ENCODE measurements at regions not wholly inside any gene's neighbourhood (a gene's known extent, or its start where the extent isn't known, plus 50 kb on each side); places are given as distances from the start of the nearest gene placed in this dataset.

- no CpG with 5 or more reads among the region's 2 CpGs for WGBS (ENCODE audit: extremely low coverage, insufficient coverage, low lambda C conversion rate)
- peaks cover 2% of the 10 kb centered on the region for H3K4me1 ChIP-seq (ENCODE audit: control insufficient read depth, low read depth, low read length)
These were observed 374.1 kb downstream of the DEPDC1B start for GRCh38 chr5:60325870-60326269.

DNA sequence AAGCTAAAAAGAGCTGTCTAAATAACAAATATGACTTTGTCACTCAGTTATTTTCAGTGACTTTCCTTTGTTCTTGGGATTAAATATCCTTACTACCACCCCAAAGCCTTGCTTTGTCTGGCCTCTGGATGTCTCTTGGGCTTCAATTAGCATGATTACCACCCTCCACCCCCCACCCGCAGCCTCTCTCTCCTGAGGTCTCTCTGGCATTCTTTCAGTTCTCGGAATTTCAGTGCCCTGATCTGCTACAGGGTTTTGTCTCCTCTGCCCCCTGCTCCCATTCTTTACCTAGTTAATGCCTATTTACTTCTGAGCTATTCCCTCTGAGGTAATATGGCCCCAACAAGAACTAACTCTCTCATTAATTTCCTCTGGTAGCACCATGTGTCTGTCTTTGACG, 376.4 kb downstream of the DEPDC1B start:
- Histone ChIP-seq H3K4me1 (ENCODE audit: control insufficient read depth, low read depth, low read length) (peaks cover 2% of the 10 kb centered on the region), H2AK5ac (ENCODE audit: low read length) (no peak overlapping the region), H3K18ac (ENCODE audit: low read length) (no peak overlapping the region), H3K23ac (ENCODE audit: low read length) (no peak overlapping the region), H3K79me1 (ENCODE audit: low read length) (no peaks in the 10 kb centered on the region), H4K8ac (ENCODE audit: low read depth, low read length) (no peak overlapping the region), H3K4ac (ENCODE audit: low read depth, low read length) (no peak overlapping the region), H2BK120ac (ENCODE audit: low read depth, low read length) (no peak overlapping the region), H3K27ac (ENCODE audit: low read depth, low read length) (no peak overlapping the region), H3K9ac (ENCODE audit: low read length) (no peak overlapping the region), H2BK15ac (replicated peaks; ENCODE audit: low read depth) (no peak overlapping the region), H3K56ac (ENCODE audit: low read length) (no peak overlapping the region), H3K36me3 (ENCODE audit: control insufficient read depth, insufficient read depth, low read length) (no peaks in the 10 kb centered on the region), H3K4me2 (ENCODE audit: low read length) (no peak overlapping the region), H3K4me3 (ENCODE audit: low read length) (no peak overlapping the region), H3K27me3 (ENCODE audit: insufficient read depth, low read length, poor library complexity) (no peaks in the 10 kb centered on the region), H3K79me2 (ENCODE audit: control insufficient read depth, insufficient read depth, low read length) (no peaks in the 10 kb centered on the region), H2BK5ac (ENCODE audit: low read length) (no peak overlapping the region), H4K5ac (ENCODE audit: low read length) (no peak overlapping the region)
- no CpG with 5 or more reads among the region's 3 CpGs for WGBS (ENCODE audit: extremely low coverage, insufficient coverage, low lambda C conversion rate)
- peak; percentile 84 for DNase-seq

More at GRCh38 chr5:60325870-60326269, 374.1 kb downstream of the DEPDC1B start:
- no peak overlapping the region for H2AK5ac ChIP-seq (ENCODE audit: low read length)
- no peak overlapping the region for H3K18ac ChIP-seq (ENCODE audit: low read length)
- H2BK15ac ChIP-seq (replicated peaks; ENCODE audit: low read depth): no peak overlapping the region
- H3K79me2 ChIP-seq (ENCODE audit: control insufficient read depth, insufficient read depth, low read length): no peaks in the 10 kb centered on the region
- no peak for DNase-seq
- no peak overlapping the region for H3K23ac ChIP-seq (ENCODE audit: low read length)
- no peak overlapping the region for H3K4me3 ChIP-seq (ENCODE audit: low read length)
- no peaks in the 10 kb centered on the region for H3K79me1 ChIP-seq (ENCODE audit: low read length)
- H3K4me2 ChIP-seq (ENCODE audit: low read length): no peak overlapping the region
- no peak overlapping the region for H3K56ac ChIP-seq (ENCODE audit: low read length)
- H2BK120ac ChIP-seq (ENCODE audit: low read depth, low read length): no peak overlapping the region
- no peak overlapping the region for H4K5ac ChIP-seq (ENCODE audit: low read length)
- no peak overlapping the region for H3K9ac ChIP-seq (ENCODE audit: low read length)
- no peak overlapping the region for H3K4ac ChIP-seq (ENCODE audit: low read depth, low read length)
- H3K27ac ChIP-seq (ENCODE audit: low read depth, low read length): no peak overlapping the region
- H2BK5ac ChIP-seq (ENCODE audit: low read length): no peak overlapping the region
- no peaks in the 10 kb centered on the region for H3K36me3 ChIP-seq (ENCODE audit: control insufficient read depth, insufficient read depth, low read length)
- H3K27me3 ChIP-seq (ENCODE audit: insufficient read depth, low read length, poor library complexity): no peaks in the 10 kb centered on the region
- H4K8ac ChIP-seq (ENCODE audit: low read depth, low read length): no peak overlapping the region

DNA sequence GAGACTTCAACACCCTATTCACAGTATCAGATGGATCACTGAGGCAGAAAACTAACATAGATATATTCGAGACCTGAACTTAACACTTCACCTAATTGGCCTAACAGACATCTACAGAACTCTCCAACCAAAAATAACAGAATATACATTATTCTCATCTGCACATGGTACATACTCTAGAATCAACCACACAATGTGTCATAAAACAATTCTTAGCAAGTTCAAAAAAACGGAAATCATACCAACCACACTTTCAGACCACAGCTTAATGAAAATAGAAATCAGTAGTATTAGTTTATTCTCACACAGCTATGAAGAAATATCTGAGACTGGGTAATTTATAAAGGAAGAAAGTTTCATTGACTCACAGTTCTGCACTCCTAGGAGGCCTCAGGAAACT, 387.9 kb downstream of the DEPDC1B start:
- Histone ChIP-seq H4K8ac (ENCODE audit: low read depth, low read length) (no peak overlapping the region), H3K4me1 (ENCODE audit: control insufficient read depth, low read depth, low read length) (no peaks in the 10 kb centered on the region), H3K4me2 (ENCODE audit: low read length) (no peak overlapping the region), H3K36me3 (ENCODE audit: control insufficient read depth, insufficient read depth, low read length) (no peaks in the 10 kb centered on the region), H3K56ac (ENCODE audit: low read length) (no peak overlapping the region), H4K5ac (ENCODE audit: low read length) (no peak overlapping the region), H2BK15ac (replicated peaks; ENCODE audit: low read depth) (no peak overlapping the region), H2BK5ac (ENCODE audit: low read length) (no peak overlapping the region), H3K27ac (ENCODE audit: low read depth, low read length) (no peak overlapping the region), H3K9ac (ENCODE audit: low read length) (no peak overlapping the region), H2BK120ac (ENCODE audit: low read depth, low read length) (no peak overlapping the region), H2AK5ac (ENCODE audit: low read length) (no peak overlapping the region), H3K79me1 (ENCODE audit: low read length) (no peaks in the 10 kb centered on the region), H3K79me2 (ENCODE audit: control insufficient read depth, insufficient read depth, low read length) (no peaks in the 10 kb centered on the region), H3K4ac (ENCODE audit: low read depth, low read length) (no peak overlapping the region), H3K18ac (ENCODE audit: low read length) (no peak overlapping the region), H3K27me3 (ENCODE audit: insufficient read depth, low read length, poor library complexity) (no peaks in the 10 kb centered on the region), H3K23ac (ENCODE audit: low read length) (no peak overlapping the region), H3K4me3 (ENCODE audit: low read length) (no peak overlapping the region)
- no peak for DNase-seq
- WGBS (ENCODE audit: extremely low coverage, insufficient coverage, low lambda C conversion rate): no CpG with 5 or more reads among the region's 2 CpGs

DNA sequence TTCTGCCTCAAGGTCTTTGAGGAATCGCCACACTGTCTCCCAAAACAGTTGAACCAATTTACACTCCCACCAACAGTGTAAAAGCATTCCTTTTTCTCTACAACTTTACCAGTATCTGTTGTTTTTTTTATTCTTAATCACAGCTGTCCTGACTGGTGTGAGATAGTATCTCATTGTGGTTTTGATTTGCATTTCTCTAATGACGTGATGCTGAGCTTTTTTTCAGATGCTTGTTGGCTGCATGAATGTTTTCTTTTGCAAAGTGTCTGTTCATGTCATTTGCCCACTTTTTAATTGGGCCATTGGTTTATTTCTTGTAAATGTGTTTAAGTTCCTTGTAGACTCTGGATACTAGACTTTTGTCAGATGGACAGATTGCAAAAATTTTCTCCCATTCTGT, 400.0 kb downstream of the DEPDC1B start:
- H3K79me1 ChIP-seq (ENCODE audit: low read length): no peaks in the 10 kb centered on the region
- WGBS (ENCODE audit: extremely low coverage, insufficient coverage, low lambda C conversion rate): no CpG with 5 or more reads among the region's 2 CpGs

GRCh38 chr5:60297658-60298057, 402.3 kb downstream of the DEPDC1B start:
- Histone ChIP-seq H3K36me3 (ENCODE audit: control insufficient read depth, insufficient read depth, low read length) (no peaks in the 10 kb centered on the region), H3K27ac (ENCODE audit: low read depth, low read length) (no peak overlapping the region), H4K8ac (ENCODE audit: low read depth, low read length) (no peak overlapping the region), H4K5ac (ENCODE audit: low read length) (no peak overlapping the region), H3K4me1 (ENCODE audit: control insufficient read depth, low read depth, low read length) (no peaks in the 10 kb centered on the region), H2BK5ac (ENCODE audit: low read length) (no peak overlapping the region), H2AK5ac (ENCODE audit: low read length) (no peak overlapping the region), H3K27me3 (ENCODE audit: insufficient read depth, low read length, poor library complexity) (no peaks in the 10 kb centered on the region), H3K56ac (ENCODE audit: low read length) (no peak overlapping the region), H2BK120ac (ENCODE audit: low read depth, low read length) (no peak overlapping the region), H2BK15ac (replicated peaks; ENCODE audit: low read depth) (no peak overlapping the region), H3K23ac (ENCODE audit: low read length) (no peak overlapping the region), H3K4me3 (ENCODE audit: low read length) (no peak overlapping the region), H3K18ac (ENCODE audit: low read length) (no peak overlapping the region), H3K79me2 (ENCODE audit: control insufficient read depth, insufficient read depth, low read length) (no peaks in the 10 kb centered on the region), H3K79me1 (ENCODE audit: low read length) (no peaks in the 10 kb centered on the region), H3K4me2 (ENCODE audit: low read length) (no peak overlapping the region), H3K9ac (ENCODE audit: low read length) (no peak overlapping the region), H3K4ac (ENCODE audit: low read depth, low read length) (no peak overlapping the region)
- no CpG with 5 or more reads among the region's 1 CpG for WGBS (ENCODE audit: extremely low coverage, insufficient coverage, low lambda C conversion rate)
- DNase-seq: no peak

More for the DNA sequence above, 400.0 kb downstream of the DEPDC1B start:
- no peaks in the 10 kb centered on the region for H3K4me1 ChIP-seq (ENCODE audit: control insufficient read depth, low read depth, low read length)
- no peak overlapping the region for H2BK5ac ChIP-seq (ENCODE audit: low read length)
- no peak overlapping the region for H3K23ac ChIP-seq (ENCODE audit: low read length)
- no peak for DNase-seq
- H4K8ac ChIP-seq (ENCODE audit: low read depth, low read length): no peak overlapping the region
- no peak overlapping the region for H3K4me2 ChIP-seq (ENCODE audit: low read length)
- H3K4me3 ChIP-seq (ENCODE audit: low read length): no peak overlapping the region
- H3K18ac ChIP-seq (ENCODE audit: low read length): no peak overlapping the region
- H3K36me3 ChIP-seq (ENCODE audit: control insufficient read depth, insufficient read depth, low read length): no peaks in the 10 kb centered on the region
- H2BK120ac ChIP-seq (ENCODE audit: low read depth, low read length): no peak overlapping the region
- no peak overlapping the region for H3K9ac ChIP-seq (ENCODE audit: low read length)
- H3K4ac ChIP-seq (ENCODE audit: low read depth, low read length): no peak overlapping the region
- no peak overlapping the region for H3K27ac ChIP-seq (ENCODE audit: low read depth, low read length)
- H2BK15ac ChIP-seq (replicated peaks; ENCODE audit: low read depth): no peak overlapping the region
- no peaks in the 10 kb centered on the region for H3K79me2 ChIP-seq (ENCODE audit: control insufficient read depth, insufficient read depth, low read length)
- H3K27me3 ChIP-seq (ENCODE audit: insufficient read depth, low read length, poor library complexity): no peaks in the 10 kb centered on the region
- H3K56ac ChIP-seq (ENCODE audit: low read length): no peak overlapping the region
- H4K5ac ChIP-seq (ENCODE audit: low read length): no peak overlapping the region
- no peak overlapping the region for H2AK5ac ChIP-seq (ENCODE audit: low read length)

- Histone ChIP-seq H3K4me1 (ENCODE audit: control insufficient read depth, low read depth, low read length) (no peaks in the 10 kb centered on the region), H3K23ac (ENCODE audit: low read length) (no peak overlapping the region), H3K9ac (ENCODE audit: low read length) (no peak overlapping the region), H2BK15ac (replicated peaks; ENCODE audit: low read depth) (no peak overlapping the region), H4K8ac (ENCODE audit: low read depth, low read length) (no peak overlapping the region), H3K79me1 (ENCODE audit: low read length) (no peaks in the 10 kb centered on the region), H3K36me3 (ENCODE audit: control insufficient read depth, insufficient read depth, low read length) (no peaks in the 10 kb centered on the region), H2BK5ac (ENCODE audit: low read length) (no peak overlapping the region), H3K18ac (ENCODE audit: low read length) (no peak overlapping the region), H4K5ac (ENCODE audit: low read length) (no peak overlapping the region), H2BK120ac (ENCODE audit: low read depth, low read length) (no peak overlapping the region), H3K27me3 (ENCODE audit: insufficient read depth, low read length, poor library complexity) (no peaks in the 10 kb centered on the region), H3K4ac (ENCODE audit: low read depth, low read length) (no peak overlapping the region), H3K27ac (ENCODE audit: low read depth, low read length) (no peak overlapping the region), H3K4me2 (ENCODE audit: low read length) (no peak overlapping the region), H3K79me2 (ENCODE audit: control insufficient read depth, insufficient read depth, low read length) (no peaks in the 10 kb centered on the region), H3K56ac (ENCODE audit: low read length) (no peak overlapping the region), H2AK5ac (ENCODE audit: low read length) (no peak overlapping the region), H3K4me3 (ENCODE audit: low read length) (no peak overlapping the region)
- WGBS (ENCODE audit: extremely low coverage, insufficient coverage, low lambda C conversion rate): no CpG with 5 or more reads among the region's 2 CpGs
- DNase-seq: peak; percentile 71
These were observed 401.9 kb upstream of the PDE4D start for GRCh38 chr5:60295423-60295822.
